ENCODE measurements at regions not wholly inside any gene's neighbourhood (a gene's known extent, or its start where the extent isn't known, plus 50 kb on each side); places are given as distances from the start of the nearest gene placed in this dataset.

DNA sequence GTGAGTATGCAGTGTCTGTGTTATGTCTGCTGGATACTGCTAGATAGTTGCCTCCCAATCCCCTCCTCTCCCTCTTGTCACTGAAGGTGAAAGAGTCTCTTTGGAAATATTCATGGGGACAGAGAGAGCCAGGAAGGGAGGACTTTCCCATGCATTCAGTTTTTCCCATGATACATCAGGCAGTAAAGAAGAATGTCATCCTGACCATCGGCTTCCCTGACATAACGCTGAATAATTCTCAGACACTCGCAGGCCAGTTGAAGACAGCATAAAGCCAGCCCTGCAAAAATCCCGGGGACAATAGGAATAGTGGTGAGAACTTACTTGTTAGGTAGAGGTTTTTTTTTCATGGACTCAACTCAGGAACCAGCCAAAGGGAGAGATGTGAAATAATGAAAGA, 58.1 kb downstream of the KLF4 start:
- DNase-seq, result no peak

- DNase-seq, result no peak
Measured at GRCh38 chr9:107430071-107430470, 59.5 kb downstream of the KLF4 start.

GRCh38 chr9:107426126-107426525, 63.4 kb downstream of the KLF4 start:
- no peak for DNase-seq

DNA sequence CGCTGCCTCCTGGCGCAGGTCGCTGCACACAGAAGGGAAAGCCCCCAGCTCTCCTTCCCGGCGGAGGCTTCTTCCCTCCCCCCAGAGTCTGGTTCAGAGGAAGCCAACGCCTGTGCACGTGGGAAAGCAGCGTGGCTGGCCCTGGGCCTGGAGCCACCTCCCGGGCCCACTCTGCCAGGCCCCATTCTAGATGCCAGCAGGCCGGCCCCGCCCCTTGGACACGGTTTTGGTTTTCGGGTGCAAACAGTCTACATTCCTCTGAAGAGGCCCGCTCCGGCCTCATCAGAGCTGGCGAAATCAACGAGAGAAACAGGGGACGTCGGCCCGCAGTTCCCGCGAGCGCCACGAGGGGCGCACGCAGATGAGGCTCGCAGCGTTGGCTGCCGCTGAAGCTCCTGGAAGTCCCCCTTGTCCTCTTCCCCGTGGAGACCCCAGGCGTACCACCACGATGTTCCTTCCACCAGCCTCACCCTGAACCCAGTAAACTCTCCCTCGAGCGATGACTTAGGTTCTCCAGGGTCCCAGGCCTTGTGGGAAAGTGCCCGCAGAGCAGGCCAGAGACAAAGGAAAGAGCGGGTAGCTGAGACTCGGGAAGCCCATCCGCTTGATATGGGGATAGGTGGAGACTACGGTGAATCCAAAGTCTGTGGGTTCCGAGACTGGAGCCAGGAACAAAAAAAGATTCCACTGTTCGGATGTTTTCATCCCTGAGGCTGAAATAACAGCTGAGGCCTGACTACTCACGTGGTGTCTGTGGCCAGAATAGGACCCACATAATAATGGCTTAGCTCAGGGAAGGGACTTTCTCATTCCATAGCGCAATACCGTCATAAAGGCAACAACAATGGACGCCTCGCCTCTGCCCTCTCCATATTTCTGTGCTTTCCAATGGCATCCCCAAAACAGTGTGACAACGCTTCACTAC, 64.2 kb downstream of the KLF4 start:
- peak; percentile 40 for DNase-seq

GRCh38 chr9:107423540-107423939, 66.0 kb downstream of the KLF4 start:
- DNase-seq, result no peak

- DNase-seq, result peak; percentile 9
Measured at GRCh38 chr9:107422189-107423185, 67.1 kb downstream of the KLF4 start.

- no peak for DNase-seq
Measured at GRCh38 chr9:107410420-107410819, 79.1 kb downstream of the KLF4 start.

DNA sequence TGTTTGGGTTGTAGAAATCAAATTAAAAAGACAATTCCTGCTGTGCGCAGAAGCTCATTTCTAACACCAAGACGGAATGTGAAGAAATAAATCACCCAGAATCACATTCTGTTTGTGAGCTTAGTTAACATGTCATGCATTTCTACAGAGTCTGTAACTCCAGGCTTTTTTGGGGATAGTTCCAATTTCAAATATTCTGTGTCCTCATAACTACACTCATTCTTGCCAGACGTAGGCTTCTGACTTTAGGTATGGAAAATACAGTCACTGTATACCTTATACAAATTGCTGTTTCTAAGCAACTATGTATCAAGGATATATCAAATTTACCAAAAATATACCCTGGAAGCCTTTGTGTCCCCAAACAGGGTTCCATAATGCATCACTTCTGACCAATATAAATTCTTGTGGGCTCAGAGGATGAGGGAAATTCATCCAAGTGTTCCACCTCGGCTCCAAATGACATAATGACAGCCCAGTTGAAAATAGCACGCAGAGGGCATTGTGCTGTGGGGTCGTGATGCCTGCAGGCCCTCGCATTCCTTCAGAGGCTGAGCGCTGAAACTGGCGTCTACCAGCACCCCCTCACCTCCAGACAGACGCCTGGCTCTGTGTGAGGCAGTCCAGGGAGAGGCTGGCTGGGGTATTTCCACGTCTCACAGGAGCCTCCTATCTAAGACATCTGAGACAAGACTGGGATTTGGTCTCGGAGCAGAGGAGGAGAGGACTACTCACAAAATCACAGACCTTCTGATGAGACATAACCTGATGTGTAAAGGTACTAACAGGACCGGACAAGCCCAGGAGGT, 79.8 kb downstream of the KLF4 start:
- no peak for DNase-seq

GRCh38 chr9:107407675-107408074, 81.9 kb downstream of the KLF4 start:
- no peak for DNase-seq

- no peak for DNase-seq
Measured at GRCh38 chr9:107405511-107405910, 84.1 kb downstream of the KLF4 start.

- DNase-seq, result no peak
Measured at GRCh38 chr9:107404736-107405135, 84.8 kb downstream of the KLF4 start.

DNA sequence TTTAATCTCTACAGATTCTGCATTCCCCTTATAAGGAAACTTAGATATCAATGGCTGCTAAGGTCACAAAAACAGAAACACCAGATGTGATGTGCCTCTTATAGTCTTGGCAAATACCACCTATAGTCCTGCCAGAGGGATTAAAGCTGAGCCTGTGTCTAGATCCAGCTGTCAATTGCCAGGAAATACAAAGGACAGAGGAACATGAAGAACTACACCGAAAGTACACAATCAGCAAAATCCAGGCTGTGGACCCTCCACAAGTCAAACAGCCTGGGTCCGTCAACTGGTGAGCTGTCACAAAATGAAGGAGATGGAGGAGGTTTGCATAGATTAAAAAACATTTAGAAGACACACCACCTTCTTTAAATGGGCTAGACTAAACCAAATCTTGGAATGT, 85.4 kb downstream of the KLF4 start:
- DNase-seq, result no peak

GRCh38 chr9:107397076-107398044, 92.2 kb downstream of the KLF4 start:
- no peak for DNase-seq

GRCh38 chr9:107394264-107394663, 95.3 kb downstream of the KLF4 start:
- DNase-seq, result no peak

- DNase-seq, result no peak
Measured at GRCh38 chr9:107390778-107391177, 98.8 kb downstream of the KLF4 start.

DNA sequence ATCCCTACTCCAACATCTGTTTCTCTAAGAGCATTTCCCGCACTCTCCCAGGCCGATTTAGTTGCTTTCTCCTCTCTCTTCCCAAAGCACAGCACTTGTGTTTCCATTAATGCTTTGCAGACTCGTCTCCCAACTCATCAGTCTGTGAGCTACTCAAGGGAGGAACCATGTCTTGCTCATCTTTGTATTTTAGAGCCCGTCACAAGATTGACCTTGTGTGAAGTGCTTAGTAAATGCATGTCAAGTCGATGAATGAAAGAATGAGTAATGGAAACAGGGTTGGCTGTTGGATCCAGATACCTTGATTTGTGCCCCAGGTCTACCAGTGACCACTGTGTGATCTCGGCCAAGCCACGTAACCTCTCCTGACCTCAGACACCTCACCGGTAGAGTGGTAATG, 99.3 kb downstream of the KLF4 start:
- DNase-seq, result no peak

DNA sequence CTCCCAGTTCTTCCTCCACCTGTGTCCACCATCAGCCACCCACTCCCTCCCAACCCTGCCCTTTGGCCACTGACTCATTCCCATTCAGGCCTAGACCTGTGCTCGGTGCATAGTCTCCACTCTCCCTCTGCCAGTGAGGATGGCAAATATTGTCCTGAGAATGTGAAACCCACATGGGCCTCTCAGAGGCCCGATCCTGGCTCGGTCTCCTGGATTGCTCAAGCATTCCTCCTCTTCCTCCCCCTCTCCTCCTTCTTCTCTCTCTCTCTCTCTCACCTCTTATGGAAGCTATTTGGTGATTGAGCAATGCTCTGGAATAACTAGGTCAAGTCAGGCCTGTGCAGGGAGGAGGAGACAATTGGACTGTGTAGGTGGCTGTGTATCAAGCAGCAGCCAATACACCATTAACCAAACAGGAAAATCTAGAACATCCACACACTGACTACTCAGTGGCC, 99.9 kb downstream of the KLF4 start:
- no peak for DNase-seq

GRCh38 chr9:107388890-107389289, 100.7 kb downstream of the KLF4 start:
- no peak for DNase-seq

GRCh38 chr9:107387409-107387808, 102.2 kb downstream of the KLF4 start:
- DNase-seq, result no peak

- DNase-seq, result no peak
Measured at GRCh38 chr9:107386396-107386795, 103.2 kb downstream of the KLF4 start.

Measured in stimulated activated CD4-positive, alpha-beta T cell treated with anti-CD3 and anti-CD28 coated beads, Interleukin-4, amount 100 ng/mL, for 24 hours (primary cell).